SK-N-SH (cell line): ENCODE measurements at regions not wholly inside any gene's neighbourhood (a gene's known extent, or its start where the extent isn't known, plus 50 kb on each side); places are given as distances from the start of the nearest gene placed in this dataset.

ENCODE experiments used
- CTCF ChIA-PET: fragments of 300-600, 350-600 bp; formaldehyde crosslinking; extraction: SDS; loops from one replicate; lab custom pipeline; 2021; lab: Yijun Ruan, JAX
- POLR2A ChIA-PET: fragments of 350-600 bp; sonication (Branson Sonifier 250); formaldehyde crosslinking; extraction: SDS; loops from one replicate; lab custom pipeline; 2020; ENCODE audit warnings: antibody characterized with exemption, inconsistent platforms; lab: Yijun Ruan, JAX
- DNase-seq: peaks from one replicate; pipeline ENCODE4 v3.0.0; 2012
- H2AFZ ChIP-seq: fragments of 200-600 bp; sonication (generic); 2 replicates; pipeline ENCODE4 v1.8.1; 2016; ENCODE audit warnings: antibody characterized with exemption, mild to moderate bottlenecking, low read depth
- H3F3A ChIP-seq: fragments of 200-600 bp; sonication (generic); replicated peaks from 2 replicates; pipeline ENCODE3; 2016; ENCODE audit warnings: antibody characterized with exemption, mild to moderate bottlenecking; ENCODE audit not compliant: insufficient read depth
- H3K27ac ChIP-seq, 2 experiments: fragments of 200-500 bp in 1 of 2; fragments of 200-600 bp in 1 of 2; sonication (Bioruptor generic) in 1 of 2; sonication (generic), shearing (Covaris generic) in 1 of 2; 2 replicates each; pipeline versions ENCODE4 v1.5.1 to v1.6.1; 2014 to 2016; ENCODE audit warnings: low read depth in 2 of 2, inconsistent platforms in 1 of 2, low read length in 1 of 2, mild to moderate bottlenecking in 1 of 2, mixed read lengths in 1 of 2
- H3K27me3 ChIP-seq: fragments of 200-600 bp; sonication (generic), shearing (Covaris generic); 2 replicates; pipeline ENCODE4 v1.6.1; 2016; ENCODE audit warnings: mixed run types; ENCODE audit not compliant: insufficient read depth
- H3K36me3 ChIP-seq, 2 experiments: fragments of 200-500 bp in 1 of 2; fragments of 200-600 bp in 1 of 2; sonication (Bioruptor generic) in 1 of 2; sonication (generic) in 1 of 2; replicated peaks in 1 of 2; 2 replicates each; pipeline versions ENCODE3 to v1.5.1; 2014 to 2016; ENCODE audit warnings: low read length in 1 of 2, mild to moderate bottlenecking in 1 of 2; ENCODE audit not compliant: insufficient read depth in 2 of 2, control insufficient read depth in 1 of 2
- H3K4me1 ChIP-seq, 2 experiments: fragments of 200-500 bp in 1 of 2; fragments of 200-600 bp in 1 of 2; sonication (Bioruptor generic) in 1 of 2; sonication (generic), shearing (Covaris generic) in 1 of 2; 2 replicates each; pipeline versions ENCODE4 v1.5.1 to v1.6.1; 2014 to 2016; ENCODE audit warnings: low read depth in 1 of 2, low read length in 1 of 2, mixed run types in 1 of 2; ENCODE audit not compliant: insufficient read depth in 2 of 2, control insufficient read depth in 1 of 2
- H3K4me2 ChIP-seq: fragments of 200-600 bp; sonication (generic), shearing (Covaris generic); 2 replicates; pipeline ENCODE4 v1.6.1; 2017; ENCODE audit warnings: mixed run types
- H3K4me3 ChIP-seq, 2 experiments: fragments of 200-500 bp in 1 of 2; fragments of 200-600 bp in 1 of 2; sonication (Bioruptor generic) in 1 of 2; sonication (generic), shearing (Covaris generic) in 1 of 2; 2 replicates each; pipeline versions ENCODE4 v1.5.1 to v1.8.1; 2014 to 2016; ENCODE audit warnings: low read depth in 2 of 2, inconsistent platforms in 1 of 2, low read length in 1 of 2, mild to moderate bottlenecking in 1 of 2, mixed read lengths in 1 of 2, moderate library complexity in 1 of 2
- H3K79me2 ChIP-seq: fragments of 200-600 bp; sonication (generic); 2 replicates; pipeline ENCODE4 v1.8.1; 2017; ENCODE audit warnings: mild to moderate bottlenecking; ENCODE audit not compliant: insufficient read depth
- H3K9ac ChIP-seq: fragments of 200-600 bp; sonication (generic); 2 replicates; pipeline ENCODE4 v1.6.1; 2017; ENCODE audit warnings: mixed run types
- H3K9me2 ChIP-seq: fragments of 200-600 bp; sonication (generic); 2 replicates; pipeline ENCODE4 v1.6.1; 2017; ENCODE audit warnings: mixed run types
- H3K9me3 ChIP-seq: fragments of 200-600 bp; sonication (generic); 2 replicates; pipeline ENCODE4 v1.6.1; 2017; ENCODE audit warnings: mixed run types, mild to moderate bottlenecking, moderate library complexity
- H4K20me1 ChIP-seq: fragments of 200-600 bp; sonication (generic); 2 replicates; pipeline ENCODE4 v1.6.1; 2017; ENCODE audit warnings: mild to moderate bottlenecking, mixed run types; ENCODE audit not compliant: insufficient read depth
- EZH2phosphoT487 ChIP-seq: fragments of 200-600 bp; sonication (generic); IDR thresholded peaks from 2 replicates; pipeline ENCODE4 v1.6.1; 2017; ENCODE audit warnings: low read depth, mixed run types, mild to moderate bottlenecking, antibody characterized with exemption, moderate library complexity, borderline replicate concordance
- FOXJ3 ChIP-seq: sonication (generic); formaldehyde crosslinking; IDR thresholded peaks from 2 replicates; pipeline ENCODE4 v1.5.1; 2020; ENCODE audit warnings: mild to moderate bottlenecking, missing genetic modification reagents
- GATA2 ChIP-seq: sonication (generic); formaldehyde crosslinking; IDR thresholded peaks from 2 replicates; pipeline ENCODE4 v1.5.0; 2020; ENCODE audit warnings: mild to moderate bottlenecking, missing genetic modification reagents
- IRF3 ChIP-seq: fragments of 150-350 bp; IDR thresholded peaks from 2 replicates; pipeline ENCODE4 v1.6.1; 2016; ENCODE audit warnings: mild to moderate bottlenecking, low read depth, low read length
- MEF2A ChIP-seq: IDR thresholded peaks from 2 replicates; pipeline ENCODE4 v1.4.0; 2012; ENCODE audit warnings: low read depth, borderline replicate concordance
- MXI1 ChIP-seq: IDR thresholded peaks from 2 replicates; pipeline ENCODE4 v1.6.1; 2012; ENCODE audit warnings: mild to moderate bottlenecking, low read depth, low read length, improper control_type of control experiment
- PBX3 ChIP-seq: IDR thresholded peaks from 2 replicates; pipeline ENCODE4; 2012
- POLR2AphosphoS5 ChIP-seq: IDR thresholded peaks from 2 replicates; pipeline ENCODE4 v1.6.1; 2012; ENCODE audit warnings: low read depth, low read length
- RAD21 ChIP-seq: IDR thresholded peaks from 2 replicates; pipeline ENCODE4 v1.6.1; 2012; ENCODE audit warnings: mild to moderate bottlenecking, low read length
- REST ChIP-seq: IDR thresholded peaks from 2 replicates; pipeline ENCODE4 v1.6.1; 2012; ENCODE audit warnings: mild to moderate bottlenecking, low read depth, low read length, moderate library complexity
- RXRA ChIP-seq: IDR thresholded peaks from 2 replicates; pipeline ENCODE4 v1.4.0; 2012; ENCODE audit warnings: low read depth, mild to moderate bottlenecking, borderline replicate concordance
- SIN3A ChIP-seq: IDR thresholded peaks from 2 replicates; pipeline ENCODE4 v1.6.1; 2012; ENCODE audit warnings: low read depth, mild to moderate bottlenecking, low read length, moderate library complexity, borderline replicate concordance
- SMC3 ChIP-seq: IDR thresholded peaks from 2 replicates; pipeline ENCODE4 v1.6.1; 2012; ENCODE audit warnings: low read depth, low read length, improper control_type of control experiment
- TAF1 ChIP-seq: IDR thresholded peaks from 2 replicates; pipeline ENCODE4 v1.6.1; 2012; ENCODE audit warnings: low read depth, mild to moderate bottlenecking, low read length, moderate library complexity, borderline replicate concordance
- TCF12 ChIP-seq: IDR thresholded peaks from 2 replicates; pipeline ENCODE4 v1.4.0; 2012
- USF2 ChIP-seq: fragments of 150-350 bp; IDR thresholded peaks from 2 replicates; pipeline ENCODE4 v1.6.1; 2017; ENCODE audit warnings: antibody characterized with exemption, low read length, low read depth, borderline replicate concordance
- ZBTB33 ChIP-seq: IDR thresholded peaks from 2 replicates; pipeline ENCODE4 v1.4.0; 2012; ENCODE audit warnings: low read depth, borderline replicate concordance
- WGBS: methylation state at CpG from one replicate; pipeline ENCODE4 v1.1.6; 2017; ENCODE audit warnings: low lambda C conversion rate; 5-methylcytosine and 5-hydroxymethylcytosine counted together

- no peak for TF ChIP-seq ZBTB33
- no peak for TF ChIP-seq SIN3A
- no peak for TF ChIP-seq IRF3
- TF ChIP-seq SMC3, result no peak
- no peak for TF ChIP-seq MXI1
- no peak for TF ChIP-seq TCF12
These were observed 2810.0 kb downstream of the PCDH9 start (continued) for GRCh38 chr13:64420181-64420580.

- no peak overlapping the region for H3K9ac ChIP-seq
- H3K9me3 ChIP-seq, result no peaks in the 10 kb centered on the region
- no peak overlapping the region for H3K27ac ChIP-seq
- 94% methylated on average over 3 of the region's 3 CpGs for WGBS
- no peak for DNase-seq
- H3K4me1 ChIP-seq, result no peaks in the 10 kb centered on the region
- no peaks in the 10 kb centered on the region for H3F3A ChIP-seq
- H3K36me3 ChIP-seq, result no peaks in the 10 kb centered on the region
- no peak overlapping the region for H3K4me2 ChIP-seq
- H3K4me3 ChIP-seq, result no peak overlapping the region
- no peaks in the 10 kb centered on the region for H3K27me3 ChIP-seq
- H2AFZ ChIP-seq, result no peak overlapping the region
- TF ChIP-seq POLR2AphosphoS5 (no peak), EZH2phosphoT487 (no peak), MEF2A (no peak), RXRA (no peak), PBX3 (no peak), TAF1 (no peak), FOXJ3 (no peak), RAD21 (no peak)
- no peaks in the 10 kb centered on the region for H4K20me1 ChIP-seq
- ChIA-PET POLR2A (no interaction called here), CTCF (no interaction called here)
- H3K9me2 ChIP-seq, result no peaks in the 10 kb centered on the region
- no peaks in the 10 kb centered on the region for H3K79me2 ChIP-seq
These were observed 2812.6 kb downstream of the PCDH9 start for GRCh38 chr13:64417581-64417980.

- no peaks in the 10 kb centered on the region for H3K36me3 ChIP-seq
- H4K20me1 ChIP-seq, result no peaks in the 10 kb centered on the region
- H3K27me3 ChIP-seq, result no peaks in the 10 kb centered on the region
- DNase-seq, result no peak
- no peak overlapping the region for H3K4me3 ChIP-seq
- no peaks in the 10 kb centered on the region for H3K9me3 ChIP-seq
- H3K4me1 ChIP-seq, result no peaks in the 10 kb centered on the region
- ChIA-PET POLR2A (no interaction called here), CTCF (no interaction called here)
- no peaks in the 10 kb centered on the region for H3K9me2 ChIP-seq
- H2AFZ ChIP-seq, result no peak overlapping the region
- no peak overlapping the region for H3K4me2 ChIP-seq
- H3F3A ChIP-seq, result no peaks in the 10 kb centered on the region
- no peak overlapping the region for H3K27ac ChIP-seq
- H3K79me2 ChIP-seq, result no peaks in the 10 kb centered on the region
- no peak overlapping the region for H3K9ac ChIP-seq
- TF ChIP-seq GATA2 (CRISPR knock-in tag) (no peak), REST (no peak), IRF3 (no peak), SIN3A (no peak), SMC3 (no peak), USF2 (no peak), MEF2A (no peak)
These were observed 2815.8 kb downstream of the PCDH9 start for GRCh38 chr13:64414381-64414780.
